Naive thymus-derived CD4-positive, alpha-beta T cell (primary cell): ENCODE measurements at regions not wholly inside any gene's neighbourhood (a gene's known extent, or its start where the extent isn't known, plus 50 kb on each side); places are given as distances from the start of the nearest gene placed in this dataset.

Source experiments
- ATAC-seq: fragments of 150-1000 bp; cut with Tn5 transposase; 2 replicates; pipeline ENCODE4 v1.10.0; 2021; ENCODE audit warnings: mild to moderate bottlenecking, moderate library complexity
- CTCF ChIA-PET: fragments of 350-600 bp; sonication (Branson Sonifier 250); formaldehyde crosslinking; loops from one replicate; lab custom pipeline; 2021; ENCODE audit warnings: antibody characterized with exemption; lab: Charles Lee
- POLR2A ChIA-PET: fragments of 350-600 bp; sonication (Branson Sonifier 250); formaldehyde crosslinking; loops from one replicate; lab custom pipeline; 2021; ENCODE audit warnings: antibody characterized with exemption, inconsistent platforms; lab: Charles Lee
- DNase-seq, 9 donors: peaks; one replicate each; pipeline versions ENCODE4 v3.0.0 to v3.0.0-alpha.2; 2020 to 2022; ENCODE audit warnings: mixed read lengths in 1 of 9
- H3K27ac ChIP-seq: one replicate; pipeline ENCODE4 v1.7.0; 2013; ENCODE audit warnings: mild to moderate bottlenecking, low read depth, low read length, moderate library complexity
- H3K27me3 ChIP-seq, 2 donors: one replicate each; pipeline ENCODE4 v1.7.0; 2013; ENCODE audit warnings: low read length in 2 of 2, mild to moderate bottlenecking in 2 of 2, moderate library complexity in 2 of 2; ENCODE audit not compliant: control insufficient read depth in 2 of 2, insufficient read depth in 2 of 2
- H3K36me3 ChIP-seq, 3 experiments: 1 replicate in 2 of 3; 2 replicates in 1 of 3; pipeline ENCODE4 v1.7.0; 2013; ENCODE audit warnings: low read length in 3 of 3, mild to moderate bottlenecking in 3 of 3, moderate library complexity in 1 of 3; ENCODE audit not compliant: insufficient read depth in 3 of 3, control insufficient read depth in 2 of 3
- H3K4me1 ChIP-seq, 2 donors: one replicate each; pipeline ENCODE4 v1.7.0; 2013; ENCODE audit warnings: low read length in 2 of 2, mild to moderate bottlenecking in 2 of 2, moderate library complexity in 1 of 2; ENCODE audit not compliant: control insufficient read depth in 2 of 2, insufficient read depth in 2 of 2
- H3K4me3 ChIP-seq: 2 replicates; pipeline ENCODE4 v1.7.0; 2013; ENCODE audit warnings: mild to moderate bottlenecking, low read length
- H3K9me3 ChIP-seq, 3 experiments: 1 replicate in 2 of 3; 2 replicates in 1 of 3; pipeline ENCODE4 v1.7.0; 2013; ENCODE audit warnings: low read length in 3 of 3; ENCODE audit not compliant: control insufficient read depth in 2 of 3
- H3K27ac Mint-ChIP-seq, 9 donors: one replicate each; pipeline ENCODE4 v1.8.0; 2020 to 2022; ENCODE audit warnings: mixed read lengths in 9 of 9, mild to moderate bottlenecking in 8 of 9, moderate library complexity in 5 of 9, inconsistent platforms in 2 of 9
- H3K27me3 Mint-ChIP-seq, 5 donors: one replicate each; pipeline ENCODE4 v1.8.0; 2021 to 2022; ENCODE audit warnings: mixed read lengths in 5 of 5, mild to moderate bottlenecking in 1 of 5
- H3K36me3 Mint-ChIP-seq, 5 donors: one replicate each; pipeline ENCODE4 v1.8.0; 2020 to 2022; ENCODE audit warnings: mixed read lengths in 5 of 5, mild to moderate bottlenecking in 3 of 5, inconsistent platforms in 1 of 5
- H3K4me1 Mint-ChIP-seq, 7 donors: one replicate each; pipeline ENCODE4 v1.8.0; 2020 to 2022; ENCODE audit warnings: mixed read lengths in 7 of 7, mild to moderate bottlenecking in 3 of 7, inconsistent platforms in 1 of 7
- H3K4me3 Mint-ChIP-seq, 10 donors: one replicate each; pipeline ENCODE4 v1.8.0; 2020 to 2022; ENCODE audit warnings: mild to moderate bottlenecking in 10 of 10, mixed read lengths in 10 of 10, moderate library complexity in 6 of 10, inconsistent platforms in 2 of 10
- H3K9me3 Mint-ChIP-seq, 11 donors: one replicate each; pipeline ENCODE4 v1.8.0; 2020 to 2022; ENCODE audit warnings: mixed read lengths in 11 of 11, mild to moderate bottlenecking in 4 of 11, inconsistent platforms in 1 of 11, moderate library complexity in 1 of 11
- intact Hi-C, 2 donors: fragments of 100-400 bp; cut with micrococcal nuclease; formaldehyde crosslinking; loops; one replicate each; pipeline ENCODE4 v1.15.1; 2023

DNA sequence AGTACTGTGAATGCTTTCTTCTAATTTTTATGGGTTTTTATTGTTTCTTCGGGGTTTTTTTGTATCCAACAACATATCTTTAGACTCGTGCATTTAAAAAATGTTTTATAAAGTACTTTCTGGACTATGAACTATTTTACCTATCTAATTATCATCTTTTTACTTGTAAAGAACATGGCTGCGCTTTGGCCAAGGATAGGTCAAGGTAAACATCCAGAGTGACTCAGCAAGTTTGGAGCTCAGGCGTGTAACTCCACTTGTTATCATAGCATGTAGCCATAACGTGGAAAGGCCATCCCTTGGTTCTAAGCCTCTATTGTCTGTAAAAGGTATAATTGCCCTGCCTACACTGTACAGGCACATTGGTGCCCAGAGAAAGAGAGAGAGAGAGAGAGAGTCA, 818.0 kb upstream of the GOT2 start:
- CTCF ChIA-PET, result no interaction called here
- ATAC-seq, result no peak

DNA sequence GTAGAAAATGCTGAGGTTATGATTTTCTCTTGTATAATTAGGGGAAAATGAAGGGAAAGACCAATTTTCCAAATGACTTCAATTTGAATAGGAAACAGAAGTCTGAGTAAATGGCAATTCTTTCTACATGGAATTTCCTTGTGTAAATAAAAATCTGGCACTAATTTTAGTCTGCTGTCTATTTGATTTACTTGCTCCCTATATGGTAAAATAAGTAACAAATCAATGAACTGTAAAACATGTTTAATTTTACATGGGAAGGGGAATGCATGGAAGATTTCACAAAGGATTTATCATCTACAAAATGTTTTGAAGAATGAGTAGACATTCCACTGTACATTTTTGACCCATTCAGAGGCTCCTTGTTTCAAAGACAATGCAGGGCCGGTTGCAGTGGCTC, 811.6 kb upstream of the GOT2 start:
- POLR2A ChIA-PET, result no interaction called here
- no peak for DNase-seq

More for the DNA sequence above, 818.0 kb upstream of the GOT2 start:
- H3K4me1 Mint-ChIP-seq, result no peaks in the 10 kb centered on the region
- Histone ChIP-seq H3K27ac (no peak overlapping the region), H3K4me1 (no peaks in the 10 kb centered on the region), H3K27me3 (no peaks in the 10 kb centered on the region), H3K4me3 (no peak overlapping the region), H3K9me3 (no peaks in the 10 kb centered on the region), H3K36me3 (no peaks in the 10 kb centered on the region)
- no peaks in the 10 kb centered on the region for H3K36me3 Mint-ChIP-seq
- peaks cover 0 to 26% (median 4%) of the 10 kb centered on the region in 11 donors for H3K9me3 Mint-ChIP-seq
- no peak overlapping the region for H3K27ac Mint-ChIP-seq
- H3K4me3 Mint-ChIP-seq, result no peak overlapping the region
- H3K27me3 Mint-ChIP-seq, result peaks cover 0 to 5% (median 0%) of the 10 kb centered on the region in 5 donors
- intact Hi-C loops, result no loop called here
- DNase-seq, result no peak
- POLR2A ChIA-PET, result no interaction called here

DNA sequence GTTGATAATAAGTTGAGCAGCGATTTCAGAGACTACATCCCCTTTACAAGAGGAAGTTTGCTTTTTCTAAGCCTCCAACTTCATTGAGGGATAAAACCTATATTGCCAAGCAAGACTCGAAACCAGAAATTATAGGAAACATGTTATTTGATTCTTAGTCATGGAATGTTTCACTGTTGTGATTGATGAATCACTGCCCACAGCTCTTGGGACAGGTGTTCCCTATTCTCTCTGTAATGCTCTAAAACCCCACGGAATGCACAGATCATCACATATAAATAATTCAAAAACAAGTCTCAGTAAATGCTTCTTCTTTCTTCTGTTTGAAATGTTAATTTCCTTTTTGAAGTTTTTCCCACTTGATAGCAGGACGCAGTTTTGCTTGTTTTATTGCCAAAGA, 809.5 kb upstream of the GOT2 start:
- ChIA-PET CTCF (no interaction called here), POLR2A (no interaction called here)
- H3K4me3 ChIP-seq, result no peak overlapping the region
- ATAC-seq, result no peak
- DNase-seq, result no peak
- H3K27ac ChIP-seq, result no peak overlapping the region
- Mint-ChIP-seq H3K9me3 (peaks cover 0 to 22% (median 0%) of the 10 kb centered on the region in 11 donors), H3K36me3 (no peaks in the 10 kb centered on the region), H3K4me3 (no peak overlapping the region), H3K27ac (no peak overlapping the region), H3K4me1 (no peaks in the 10 kb centered on the region), H3K27me3 (peaks cover 0 to 5% (median 0%) of the 10 kb centered on the region in 5 donors)
- no peaks in the 10 kb centered on the region for H3K9me3 ChIP-seq
- no peaks in the 10 kb centered on the region for H3K36me3 ChIP-seq
- no peaks in the 10 kb centered on the region for H3K4me1 ChIP-seq
- intact Hi-C loops, result no loop called here
- no peaks in the 10 kb centered on the region for H3K27me3 ChIP-seq

More for the DNA sequence above, 811.6 kb upstream of the GOT2 start:
- Histone ChIP-seq H3K9me3 (no peaks in the 10 kb centered on the region), H3K27ac (no peak overlapping the region), H3K4me3 (no peak overlapping the region), H3K27me3 (no peaks in the 10 kb centered on the region), H3K36me3 (no peaks in the 10 kb centered on the region), H3K4me1 (no peaks in the 10 kb centered on the region)
- H3K9me3 Mint-ChIP-seq, result peaks cover 0 to 12% (median 0%) of the 10 kb centered on the region in 11 donors
- no peak overlapping the region for H3K4me3 Mint-ChIP-seq
- H3K27ac Mint-ChIP-seq, result no peak overlapping the region
- H3K4me1 Mint-ChIP-seq, result no peaks in the 10 kb centered on the region
- CTCF ChIA-PET, result no interaction called here
- no peaks in the 10 kb centered on the region for H3K36me3 Mint-ChIP-seq
- intact Hi-C loops, result no loop called here
- ATAC-seq, result no peak
- H3K27me3 Mint-ChIP-seq, result peaks cover 0 to 5% (median 0%) of the 10 kb centered on the region in 5 donors

DNA sequence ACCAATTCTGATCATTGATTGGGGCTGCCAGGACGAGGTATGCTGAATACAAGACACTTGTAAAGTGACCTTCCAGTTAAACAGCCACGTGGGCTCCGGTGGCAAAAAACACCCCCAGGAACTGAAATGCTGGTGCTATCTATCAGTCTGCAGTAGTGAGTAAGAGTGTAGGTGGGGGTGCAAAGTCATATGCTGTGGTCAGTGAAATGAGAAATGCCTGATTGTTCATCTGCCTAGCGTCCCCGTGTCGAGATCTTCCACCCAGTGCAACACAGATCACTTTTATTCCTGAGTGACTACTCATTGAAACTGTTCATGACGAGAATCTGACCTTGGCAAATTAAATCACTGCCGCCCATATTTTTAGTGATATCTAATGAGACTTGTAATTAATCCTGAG, 806.5 kb upstream of the GOT2 start:
- Mint-ChIP-seq H3K27ac (no peak overlapping the region), H3K27me3 (no peaks in the 10 kb centered on the region), H3K4me3 (no peak overlapping the region), H3K36me3 (no peaks in the 10 kb centered on the region), H3K4me1 (no peaks in the 10 kb centered on the region), H3K9me3 (peaks cover 0 to 23% (median 3%) of the 10 kb centered on the region in 11 donors)
- H3K36me3 ChIP-seq, result no peaks in the 10 kb centered on the region
- H3K27ac ChIP-seq, result no peak overlapping the region
- H3K4me3 ChIP-seq, result no peak overlapping the region
- no peaks in the 10 kb centered on the region for H3K4me1 ChIP-seq
- H3K27me3 ChIP-seq, result no peaks in the 10 kb centered on the region
- ChIA-PET POLR2A (no interaction called here), CTCF (no interaction called here)
- intact Hi-C loops, result no loop called here
- no peaks in the 10 kb centered on the region for H3K9me3 ChIP-seq
- DNase-seq (no peak), ATAC-seq (no peak)

DNA sequence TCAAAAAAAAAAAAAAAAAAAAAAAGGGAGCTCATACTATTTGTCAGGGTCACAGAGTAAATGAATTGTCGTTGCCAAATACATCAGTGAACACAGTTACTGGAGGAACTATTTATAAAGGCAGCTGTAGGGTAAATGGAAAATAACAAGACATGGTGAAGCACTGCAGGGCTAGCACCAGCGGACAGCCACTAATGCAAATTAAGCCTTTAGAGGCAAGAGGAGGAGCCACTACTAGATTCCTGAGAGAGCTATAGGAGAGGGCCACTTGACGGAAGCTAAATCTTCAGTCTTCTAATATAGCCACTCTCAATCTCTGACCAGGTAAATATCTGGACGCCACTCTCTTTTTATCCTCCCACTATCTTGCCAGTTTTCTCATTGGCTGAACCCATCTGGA, 801.2 kb upstream of the GOT2 start:
- POLR2A ChIA-PET, result no interaction called here
- no peak overlapping the region for H3K27ac Mint-ChIP-seq
- intact Hi-C loops, result no loop called here
- no peak overlapping the region for H3K27ac ChIP-seq
- no peak for ATAC-seq
- H3K27me3 Mint-ChIP-seq, result no peaks in the 10 kb centered on the region
- CTCF ChIA-PET, result interaction anchor here (0.6 kb wide), 1 partner anchor 29 kb away, joined by 3 read pairs; no protein-coding TSS in a partner anchor
- H3K4me1 ChIP-seq, result no peaks in the 10 kb centered on the region
- no peaks in the 10 kb centered on the region for H3K4me1 Mint-ChIP-seq
- no peak for DNase-seq
- H3K4me3 ChIP-seq, result no peak overlapping the region
- peaks cover 0 to 24% (median 3%) of the 10 kb centered on the region in 11 donors for H3K9me3 Mint-ChIP-seq
- no peaks in the 10 kb centered on the region for H3K27me3 ChIP-seq
- no peaks in the 10 kb centered on the region for H3K36me3 Mint-ChIP-seq
- no peaks in the 10 kb centered on the region for H3K9me3 ChIP-seq
- H3K4me3 Mint-ChIP-seq, result no peak overlapping the region
- no peaks in the 10 kb centered on the region for H3K36me3 ChIP-seq

DNA sequence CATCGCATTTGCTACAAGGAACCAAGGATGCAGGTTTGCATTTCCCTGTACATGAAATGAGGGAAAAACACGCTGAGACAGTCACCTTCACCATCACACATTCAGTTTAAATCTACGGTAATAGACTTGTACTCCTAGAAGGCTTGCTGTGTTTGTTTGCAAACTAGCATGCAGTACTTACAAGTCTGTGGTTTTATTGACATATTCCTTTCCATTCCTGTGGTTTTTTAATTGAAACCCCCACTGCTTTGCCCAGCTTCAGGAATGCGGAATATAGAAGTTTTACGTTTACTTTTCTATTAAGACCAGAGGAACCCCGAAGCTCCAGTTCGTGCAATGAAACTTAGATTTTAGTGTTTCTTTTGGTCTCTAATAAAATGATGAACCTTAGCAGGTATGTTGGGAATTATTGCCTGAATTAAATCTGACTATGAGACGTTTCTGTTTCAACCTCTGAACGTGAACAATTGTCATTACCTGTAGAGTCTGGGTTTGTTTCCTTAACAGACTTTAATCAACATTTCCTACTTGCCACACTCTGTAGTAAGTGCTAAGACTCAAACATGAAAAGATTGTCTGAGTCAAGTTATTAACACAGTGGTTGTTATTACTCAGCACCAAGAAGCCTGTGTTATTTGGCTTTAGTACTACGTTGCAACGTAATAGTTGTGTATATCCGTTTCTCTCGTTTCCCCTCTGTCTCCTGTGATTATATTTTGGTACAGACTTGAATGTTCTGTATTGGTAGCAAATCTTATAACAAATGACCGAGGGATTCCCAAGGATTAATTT, 793.3 kb upstream of the GOT2 start:
- Histone ChIP-seq H3K27me3 (no peaks in the 10 kb centered on the region), H3K9me3 (no peaks in the 10 kb centered on the region), H3K36me3 (no peaks in the 10 kb centered on the region), H3K27ac (no peak overlapping the region), H3K4me3 (no peak overlapping the region), H3K4me1 (no peaks in the 10 kb centered on the region)
- peaks cover 0 to 5% (median 0%) of the 10 kb centered on the region in 11 donors for H3K9me3 Mint-ChIP-seq
- no peaks in the 10 kb centered on the region for H3K4me1 Mint-ChIP-seq
- H3K4me3 Mint-ChIP-seq, result no peak overlapping the region
- H3K36me3 Mint-ChIP-seq, result no peaks in the 10 kb centered on the region
- no peak for DNase-seq
- CTCF ChIA-PET, result no interaction called here
- ATAC-seq, result no peak
- H3K27me3 Mint-ChIP-seq, result no peaks in the 10 kb centered on the region
- intact Hi-C loops, result no loop called here
- no peak overlapping the region for H3K27ac Mint-ChIP-seq
- POLR2A ChIA-PET, result no interaction called here

DNA sequence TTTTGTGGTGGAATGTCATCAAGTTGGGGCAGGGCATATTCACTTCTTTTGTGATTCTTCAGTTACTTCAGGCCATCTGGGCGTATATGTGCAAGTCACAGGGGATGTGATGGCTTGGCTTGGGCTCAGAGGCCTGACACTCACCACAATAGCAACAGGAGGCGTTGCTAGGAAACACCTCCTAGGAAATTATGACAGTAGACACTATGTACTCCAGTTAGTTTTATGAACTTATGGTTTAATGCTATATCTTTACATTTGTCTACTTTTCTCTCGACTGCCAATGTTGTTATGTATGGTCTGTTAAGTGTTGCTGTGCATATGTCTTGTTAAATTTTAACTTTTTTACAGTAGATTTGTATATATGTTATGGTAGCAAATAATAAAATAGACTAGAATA, 788.7 kb upstream of the GOT2 start:
- Histone ChIP-seq H3K27ac (no peak overlapping the region), H3K9me3 (no peaks in the 10 kb centered on the region), H3K36me3 (no peaks in the 10 kb centered on the region), H3K4me1 (no peaks in the 10 kb centered on the region), H3K4me3 (no peak overlapping the region), H3K27me3 (no peaks in the 10 kb centered on the region)
- intact Hi-C loops, result no loop called here
- DNase-seq (no peak), ATAC-seq (no peak)
- ChIA-PET CTCF (no interaction called here), POLR2A (no interaction called here)
- Mint-ChIP-seq H3K9me3 (peaks cover 0 to 11% (median 4%) of the 10 kb centered on the region in 11 donors), H3K27ac (no peak overlapping the region), H3K27me3 (no peaks in the 10 kb centered on the region), H3K36me3 (peaks cover 0 to 3% (median 0%) of the 10 kb centered on the region in 5 donors), H3K4me3 (no peak overlapping the region), H3K4me1 (no peaks in the 10 kb centered on the region)
